ENCODE measurements at regions not wholly inside any gene's neighbourhood (a gene's known extent, or its start where the extent isn't known, plus 50 kb on each side); places are given as distances from the start of the nearest gene placed in this dataset.

GRCh38 chr14:53778263-53778662 lies 178.4 kb downstream of the BMP4 start:
- TF ChIP-seq TAF1 (IDR thresholded peaks at IDR 0.05; ENCODE audit: low read depth, low read length) (no peak), POU2F2 (IDR thresholded peaks at IDR 0.05; ENCODE audit: low read depth, low read length) (no peak), POLR2A (IDR thresholded peaks at IDR 0.05; ENCODE audit: low read depth, low read length) (no peak), POLR2AphosphoS5 (IDR thresholded peaks at IDR 0.05; ENCODE audit: low read depth, low read length) (no peak)
